GM21528 (cell line): ENCODE measurements at regions not wholly inside any gene's neighbourhood (a gene's known extent, or its start where the extent isn't known, plus 50 kb on each side); places are given as distances from the start of the nearest gene placed in this dataset.

ENCODE experiments used
- ATAC-seq: cut with Tn5 transposase; IDR thresholded peaks from one replicate; pipeline ENCODE4 v1.9.1; 2021; ENCODE audit warnings: mild to moderate bottlenecking, moderate library complexity; ENCODE audit not compliant: unreplicated experiment, low FRiP score

- no peak for ATAC-seq
These were observed 431.9 kb upstream of the HS6ST1 start for GRCh38 chr2:128750328-128751165.

- ATAC-seq, result no peak
These were observed 433.1 kb upstream of the HS6ST1 start for GRCh38 chr2:128751746-128752145.

- no peak for ATAC-seq
These were observed 434.1 kb upstream of the HS6ST1 start for GRCh38 chr2:128752691-128753263.

- ATAC-seq, result no peak
These were observed 434.7 kb upstream of the HS6ST1 start for GRCh38 chr2:128753321-128753720.

- ATAC-seq, result no peak
These were observed 435.1 kb upstream of the HS6ST1 start for GRCh38 chr2:128753800-128754199.

- peak; percentile 95 for ATAC-seq
These were observed 435.6 kb upstream of the HS6ST1 start for GRCh38 chr2:128754246-128754724.

GRCh38 chr2:128755695-128756364 lies 437.2 kb upstream of the HS6ST1 start:
- no peak for ATAC-seq

- no peak for ATAC-seq
These were observed 437.7 kb upstream of the HS6ST1 start for GRCh38 chr2:128756365-128756717.

GRCh38 chr2:128765811-128766210 lies 447.1 kb upstream of the HS6ST1 start:
- no peak for ATAC-seq

GRCh38 chr2:128768041-128768440 lies 449.4 kb upstream of the HS6ST1 start:
- no peak for ATAC-seq

GRCh38 chr2:128769457-128770142 lies 450.9 kb upstream of the HS6ST1 start:
- no peak for ATAC-seq

GRCh38 chr2:128770143-128771085 lies 451.7 kb upstream of the HS6ST1 start:
- ATAC-seq, result no peak

GRCh38 chr2:128771401-128771800 lies 452.7 kb upstream of the HS6ST1 start:
- ATAC-seq, result no peak

GRCh38 chr2:128772671-128773070 lies 454.0 kb upstream of the HS6ST1 start:
- no peak for ATAC-seq

- no peak for ATAC-seq
These were observed 455.1 kb upstream of the HS6ST1 start for GRCh38 chr2:128773641-128774319.

- no peak for ATAC-seq
These were observed 455.9 kb upstream of the HS6ST1 start for GRCh38 chr2:128774320-128775216.

GRCh38 chr2:128775217-128775913 lies 456.7 kb upstream of the HS6ST1 start:
- no peak for ATAC-seq

GRCh38 chr2:128775914-128776285 lies 457.2 kb upstream of the HS6ST1 start:
- no peak for ATAC-seq
